ACHN (cell line): ENCODE measurements at regions not wholly inside any gene's neighbourhood (a gene's known extent, or its start where the extent isn't known, plus 50 kb on each side); places are given as distances from the start of the nearest gene placed in this dataset.

ENCODE experiments used
- DNase-seq: peaks from one replicate; pipeline ENCODE4 v3.0.0-alpha.2; 2015
- in situ Hi-C: cut with HindIII; loops from 2 replicates; pipeline ENCODE4 v1.10.0; 2017; ENCODE audit warnings: low sequenced_read_pairs, low pct_ligation_motif_present, low pct_unique_long_range_greater_than_20kb

DNA sequence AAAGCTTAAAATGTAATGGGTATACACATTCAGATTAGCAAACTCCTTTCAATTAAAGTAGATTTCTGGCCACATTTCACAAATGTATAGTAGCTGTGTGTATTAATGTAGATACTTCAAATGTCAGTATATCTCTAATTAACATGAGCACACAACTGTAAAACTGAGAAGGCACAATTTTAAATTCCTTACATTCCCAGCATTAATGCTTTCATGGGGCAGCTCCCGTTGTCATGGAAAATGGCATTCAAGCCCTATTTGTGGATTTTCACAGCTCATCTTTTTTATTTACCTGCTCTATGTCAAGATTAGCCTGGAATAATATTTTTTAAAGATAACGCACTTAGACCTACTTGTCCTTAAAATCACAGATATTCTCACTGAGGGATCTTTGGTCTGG lies 113.6 kb upstream of the SOX6 start:
- no peak for DNase-seq
- in situ Hi-C loops = no loop called here

DNA sequence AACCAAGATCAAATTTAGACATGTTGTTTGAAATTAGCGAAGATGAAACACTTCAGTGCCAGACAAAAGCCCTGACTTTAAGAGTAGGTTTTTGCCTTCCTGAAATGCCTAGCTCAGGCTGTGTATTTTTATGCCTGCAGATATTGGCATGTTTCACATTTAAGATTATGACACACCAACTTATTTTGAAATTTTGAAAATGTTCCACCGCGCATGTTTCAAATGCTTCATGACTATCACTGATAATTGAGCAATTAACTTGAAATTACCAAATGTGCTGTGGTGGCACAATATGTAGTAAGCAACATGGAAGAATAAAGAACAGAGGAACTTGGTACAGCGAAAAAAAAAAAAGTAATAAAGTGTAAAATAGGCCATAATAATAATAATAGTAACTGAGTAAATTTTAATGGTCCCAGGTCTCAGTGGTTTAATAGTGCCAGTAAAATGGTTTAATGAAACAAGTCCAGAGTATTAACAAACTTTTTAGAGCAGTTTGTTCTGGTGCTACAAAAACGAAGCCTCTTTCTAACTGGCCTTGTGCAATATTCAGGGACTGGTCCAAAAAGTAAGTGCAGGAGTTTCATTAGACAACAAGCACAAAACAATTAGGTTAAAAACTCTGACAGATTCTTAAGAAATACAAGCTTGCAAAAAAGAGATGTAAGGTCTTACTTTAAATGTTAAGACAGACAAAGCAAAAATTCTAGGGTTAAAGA lies 112.5 kb upstream of the SOX6 start:
- DNase-seq = no peak
- in situ Hi-C loops = no loop called here

DNA sequence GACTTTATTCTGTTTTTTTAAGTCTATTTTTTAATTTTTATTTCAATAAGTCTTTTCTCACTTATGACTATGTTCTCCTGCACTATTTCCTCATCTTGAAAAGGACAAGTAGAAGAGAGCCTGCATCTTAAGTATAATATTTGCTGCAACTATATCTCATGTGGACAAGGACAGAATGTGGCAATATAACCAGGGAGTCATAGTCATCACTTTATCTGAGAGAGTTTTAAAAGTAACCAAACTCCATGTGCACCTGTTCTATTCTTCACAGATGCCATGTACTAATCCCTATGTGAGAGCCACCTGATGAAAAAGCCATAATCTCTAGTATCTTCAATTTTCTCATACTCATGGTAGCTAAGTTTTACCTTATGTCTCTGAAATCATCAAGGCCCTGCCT lies 104.2 kb upstream of the SOX6 start:
- DNase-seq = no peak
- in situ Hi-C loops = no loop called here

DNA sequence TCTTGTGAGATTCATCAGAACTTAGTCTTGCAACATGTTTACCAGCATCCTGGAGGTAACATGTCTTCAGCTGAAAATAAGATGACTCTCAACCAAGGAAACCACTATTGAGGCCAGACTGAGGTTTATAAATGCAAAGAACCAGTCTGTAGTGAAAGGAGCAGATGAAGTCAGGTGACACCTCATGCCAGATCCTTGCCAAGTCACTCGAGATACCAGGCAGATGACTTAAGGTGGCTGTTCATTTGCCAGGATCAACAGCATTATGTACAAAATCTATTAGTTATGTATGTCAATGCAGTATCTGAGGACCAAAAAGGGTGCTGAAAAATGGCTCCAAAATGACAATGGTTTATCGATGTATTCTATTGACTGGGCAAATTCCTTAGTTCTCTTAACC lies 100.0 kb upstream of the SOX6 start:
- DNase-seq = no peak
- in situ Hi-C loops = no loop called here

GRCh38 chr11:16454289-16454863 lies 98.0 kb upstream of the SOX6 start:
- in situ Hi-C loops = no loop called here

DNA sequence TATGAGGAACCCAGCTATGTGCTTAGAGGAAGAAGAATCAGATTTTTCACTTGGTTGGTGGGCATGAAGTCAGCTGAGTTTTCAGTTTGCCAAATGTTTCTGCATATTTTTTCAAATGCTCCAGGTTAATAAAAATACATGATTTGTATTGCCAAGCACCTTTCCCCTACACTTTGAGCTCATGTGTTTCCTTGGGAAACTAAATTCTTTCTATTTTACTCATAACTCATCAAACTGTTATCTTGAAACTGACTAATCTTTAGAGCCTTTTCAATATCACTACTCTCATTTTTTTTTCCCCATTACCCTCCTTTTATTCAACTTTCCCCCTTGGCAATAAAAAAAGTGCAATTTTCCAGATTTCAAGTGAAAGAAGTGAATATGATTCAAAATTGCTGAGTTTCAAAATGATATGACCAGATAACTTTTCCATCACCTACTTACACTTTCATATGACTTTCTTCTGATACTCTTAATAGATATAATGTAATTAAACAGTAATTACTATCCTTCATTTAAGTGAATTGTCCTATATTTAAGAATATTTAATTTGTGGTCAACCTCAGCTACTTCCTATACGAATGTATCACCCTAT lies 91.9 kb upstream of the SOX6 start:
- no peak for DNase-seq
- in situ Hi-C loops = no loop called here

More at GRCh38 chr11:16454289-16454863, 98.0 kb upstream of the SOX6 start:
- no peak for DNase-seq

- in situ Hi-C loops = no loop called here
- no peak for DNase-seq
Observed at GRCh38 chr11:16441461-16441860, 85.1 kb upstream of the SOX6 start.

- no peak for DNase-seq
- in situ Hi-C loops = no loop called here
Observed at GRCh38 chr11:16440136-16440535, 83.8 kb upstream of the SOX6 start.

GRCh38 chr11:16434036-16434435 lies 77.7 kb upstream of the SOX6 start:
- no peak for DNase-seq
- in situ Hi-C loops = no loop called here

GRCh38 chr11:16430674-16431073 lies 74.3 kb upstream of the SOX6 start:
- in situ Hi-C loops = no loop called here
- DNase-seq = no peak

DNA sequence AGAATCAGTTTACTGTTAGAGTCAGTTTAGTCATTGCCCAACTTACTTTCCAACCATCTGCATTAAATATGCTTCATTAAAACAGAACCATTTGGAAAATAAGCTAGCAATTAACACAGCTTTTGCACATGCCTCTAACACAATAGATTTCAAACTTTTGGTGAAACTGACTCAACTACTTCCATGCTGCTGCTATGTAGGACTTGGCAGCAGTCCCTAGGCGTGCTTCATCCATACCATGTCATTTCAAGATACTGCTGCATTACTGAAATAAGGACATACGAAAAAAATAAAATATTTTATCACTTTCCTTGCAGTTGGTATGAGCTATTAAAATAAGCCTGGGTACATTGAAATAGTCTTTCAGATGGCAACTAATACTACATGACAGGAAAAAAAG lies 65.5 kb upstream of the SOX6 start:
- DNase-seq = no peak
- in situ Hi-C loops = no loop called here

DNA sequence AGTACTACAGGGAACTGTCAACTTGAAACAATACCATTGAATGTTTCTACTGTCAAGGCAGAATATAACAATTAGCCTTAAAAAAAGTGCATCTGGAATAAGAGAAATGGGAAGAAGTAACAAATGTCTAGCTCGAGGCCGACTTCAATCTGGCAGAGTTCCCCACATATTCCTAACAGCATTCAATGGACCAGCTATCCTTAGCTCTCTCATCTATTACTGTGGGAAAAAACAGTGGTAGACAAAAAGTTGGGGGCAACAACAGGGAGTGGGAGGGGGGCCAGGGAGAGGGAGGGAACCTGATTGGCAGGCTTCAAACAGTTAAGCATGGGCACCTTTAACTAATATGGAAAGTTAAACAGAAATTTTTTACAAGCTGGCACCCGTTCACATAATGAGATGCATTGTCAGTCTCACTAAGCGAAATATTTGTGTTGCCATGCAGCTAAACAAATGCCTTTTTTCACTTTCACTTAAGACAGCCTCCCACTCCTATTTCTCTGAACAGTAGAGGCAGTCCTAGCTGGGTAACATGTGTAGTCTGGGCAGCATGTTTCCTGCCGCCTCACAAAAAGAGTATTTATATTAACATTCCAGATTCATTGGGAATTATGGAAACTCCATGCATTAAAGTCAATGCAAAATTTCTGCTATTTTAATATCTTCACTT lies 62.2 kb upstream of the SOX6 start:
- DNase-seq = no peak
- in situ Hi-C loops = no loop called here

DNA sequence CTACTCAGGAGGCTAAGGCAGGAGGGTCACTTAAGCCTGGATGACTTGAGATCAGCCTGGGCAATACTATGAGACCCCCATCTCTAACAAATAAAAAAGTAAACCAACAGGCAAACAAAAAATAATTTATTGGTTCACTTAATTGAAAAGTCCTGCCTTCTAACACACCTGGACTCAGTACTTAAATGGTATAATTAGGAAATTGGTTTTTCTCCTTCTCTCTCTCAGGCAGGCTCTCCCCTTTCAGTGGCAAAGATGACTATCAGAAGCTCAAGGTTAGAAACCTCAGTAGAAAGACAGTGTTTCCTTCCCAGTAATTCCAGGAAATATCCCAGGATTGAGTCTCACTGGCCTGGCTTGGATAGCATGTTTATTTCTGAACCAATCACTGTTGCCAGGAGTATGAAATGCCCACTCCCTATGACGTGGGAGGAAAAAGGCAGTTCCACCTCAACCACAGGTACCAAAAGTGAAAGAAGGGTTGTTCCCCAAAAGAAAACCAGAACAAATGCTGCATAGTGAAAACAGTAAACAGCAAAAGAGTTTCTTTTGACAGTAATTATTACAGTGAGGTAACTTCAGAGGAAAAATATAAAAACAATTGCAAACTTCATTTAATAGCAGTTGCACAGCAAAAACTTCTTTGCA lies 56.3 kb upstream of the SOX6 start:
- in situ Hi-C loops = no loop called here
- no peak for DNase-seq

- DNase-seq = peak; percentile 47
- in situ Hi-C loops = no loop called here
Observed at GRCh38 chr11:16410479-16410878, 54.1 kb upstream of the SOX6 start.

DNA sequence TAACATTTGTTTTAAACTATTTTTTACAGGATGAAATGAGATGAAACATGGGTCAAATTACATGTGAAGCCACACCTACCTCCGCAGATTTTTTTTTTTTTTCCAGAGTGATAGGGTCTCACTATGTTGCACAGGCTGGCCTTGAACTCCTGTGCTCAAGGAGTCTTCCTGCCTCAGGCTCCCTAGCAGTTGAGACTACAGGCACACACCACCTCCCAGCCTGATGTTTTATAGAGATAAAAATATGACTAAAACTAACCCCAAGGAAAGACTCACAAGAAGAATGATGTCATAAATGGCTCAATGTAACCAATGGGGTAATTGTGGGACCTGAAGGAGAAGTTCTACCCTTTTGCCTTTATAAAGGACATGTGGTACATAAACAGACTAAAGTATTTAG lies 52.3 kb upstream of the SOX6 start:
- no peak for DNase-seq
- in situ Hi-C loops = no loop called here

DNA sequence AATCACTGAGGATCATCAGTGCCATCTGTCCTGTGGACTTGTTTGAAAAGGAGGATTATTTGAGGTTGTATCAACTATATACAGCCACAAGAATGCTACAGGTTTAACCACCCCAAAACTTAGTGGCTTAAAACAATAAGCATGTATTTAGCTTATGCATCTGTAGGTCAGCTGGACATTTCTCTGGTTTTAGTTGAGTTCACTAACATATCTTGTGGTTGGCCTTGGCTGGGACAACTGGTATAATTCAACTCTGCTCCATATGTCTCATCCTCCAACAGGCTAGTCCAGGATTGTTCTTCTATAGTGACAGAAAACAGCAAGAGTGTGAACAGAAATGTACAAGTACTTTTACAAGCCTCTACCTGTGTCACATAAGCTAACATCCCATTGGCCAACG lies 49.9 kb upstream of the SOX6 start:
- no peak for DNase-seq
- in situ Hi-C loops = no loop called here
